ENCODE measurements at regions not wholly inside any gene's neighbourhood (a gene's known extent, or its start where the extent isn't known, plus 50 kb on each side); places are given as distances from the start of the nearest gene placed in this dataset.

- DNase-seq: no peak
These were observed 97.8 kb downstream of the AQP9 start for GRCh38 chr15:58235961-58236360.

- no peak for DNase-seq
These were observed 102.2 kb downstream of the AQP9 start for GRCh38 chr15:58240191-58240932.

- no peak for DNase-seq
These were observed 103.7 kb downstream of the AQP9 start for GRCh38 chr15:58241872-58242271.

DNA sequence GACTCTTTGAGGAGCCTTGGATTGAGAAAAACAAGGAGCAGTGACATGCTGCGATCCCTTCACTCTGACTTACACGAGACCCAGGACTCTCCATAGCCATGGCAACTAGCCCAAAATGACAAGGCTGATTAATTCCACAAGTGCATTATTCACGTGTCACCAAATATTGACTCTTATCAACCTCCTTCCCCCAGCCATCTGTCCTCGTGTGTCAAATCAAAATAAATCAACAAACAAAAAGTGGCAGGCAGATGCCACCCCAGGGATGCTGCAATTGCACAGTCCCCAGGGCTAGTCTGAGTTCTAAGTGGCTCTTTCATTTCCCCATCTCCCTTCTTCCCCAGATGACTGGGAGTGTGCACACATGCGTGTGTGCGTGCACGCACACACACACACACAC is 104.9 kb downstream of the AQP9 start:
- DNase-seq: no peak

DNA sequence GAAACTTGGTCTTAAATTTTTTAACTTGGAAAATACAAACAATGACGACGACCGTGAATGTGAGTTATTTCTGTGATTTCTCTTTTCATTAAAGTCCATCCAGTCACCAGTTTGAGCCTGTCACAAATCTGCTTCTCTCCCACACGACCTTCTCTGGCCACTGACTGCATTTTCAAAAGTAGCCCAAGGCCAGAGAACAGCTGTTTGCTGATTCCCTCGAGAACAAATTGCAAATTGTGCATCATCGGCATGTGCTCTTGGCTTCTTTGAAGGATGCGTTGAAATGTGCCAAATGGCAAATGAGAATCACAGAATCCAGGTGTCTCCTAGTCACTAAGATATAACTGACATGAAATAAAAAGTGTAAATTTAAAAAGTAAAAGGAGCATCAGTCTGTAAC is 106.4 kb downstream of the AQP9 start:
- no peak for DNase-seq

DNA sequence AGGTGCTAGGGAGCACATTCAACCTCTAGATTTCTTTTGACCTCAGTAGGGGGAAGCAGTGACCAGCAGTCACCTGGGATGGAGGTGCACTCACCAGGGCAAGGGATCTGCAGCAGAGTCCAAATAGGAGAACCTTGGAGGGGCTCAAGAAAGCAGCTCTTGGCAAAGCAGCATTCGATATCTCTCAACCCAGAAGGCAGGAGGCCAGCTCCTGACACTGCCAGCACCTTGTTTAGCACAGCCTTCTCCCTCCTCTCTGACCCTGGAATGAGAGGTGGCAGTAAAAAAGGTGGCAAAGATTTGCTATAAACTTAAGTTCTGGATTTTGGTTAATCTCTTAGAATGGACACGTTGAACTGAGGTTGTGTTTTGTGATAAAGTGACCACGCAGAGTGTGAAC is 107.9 kb downstream of the AQP9 start:
- no peak for DNase-seq

DNA sequence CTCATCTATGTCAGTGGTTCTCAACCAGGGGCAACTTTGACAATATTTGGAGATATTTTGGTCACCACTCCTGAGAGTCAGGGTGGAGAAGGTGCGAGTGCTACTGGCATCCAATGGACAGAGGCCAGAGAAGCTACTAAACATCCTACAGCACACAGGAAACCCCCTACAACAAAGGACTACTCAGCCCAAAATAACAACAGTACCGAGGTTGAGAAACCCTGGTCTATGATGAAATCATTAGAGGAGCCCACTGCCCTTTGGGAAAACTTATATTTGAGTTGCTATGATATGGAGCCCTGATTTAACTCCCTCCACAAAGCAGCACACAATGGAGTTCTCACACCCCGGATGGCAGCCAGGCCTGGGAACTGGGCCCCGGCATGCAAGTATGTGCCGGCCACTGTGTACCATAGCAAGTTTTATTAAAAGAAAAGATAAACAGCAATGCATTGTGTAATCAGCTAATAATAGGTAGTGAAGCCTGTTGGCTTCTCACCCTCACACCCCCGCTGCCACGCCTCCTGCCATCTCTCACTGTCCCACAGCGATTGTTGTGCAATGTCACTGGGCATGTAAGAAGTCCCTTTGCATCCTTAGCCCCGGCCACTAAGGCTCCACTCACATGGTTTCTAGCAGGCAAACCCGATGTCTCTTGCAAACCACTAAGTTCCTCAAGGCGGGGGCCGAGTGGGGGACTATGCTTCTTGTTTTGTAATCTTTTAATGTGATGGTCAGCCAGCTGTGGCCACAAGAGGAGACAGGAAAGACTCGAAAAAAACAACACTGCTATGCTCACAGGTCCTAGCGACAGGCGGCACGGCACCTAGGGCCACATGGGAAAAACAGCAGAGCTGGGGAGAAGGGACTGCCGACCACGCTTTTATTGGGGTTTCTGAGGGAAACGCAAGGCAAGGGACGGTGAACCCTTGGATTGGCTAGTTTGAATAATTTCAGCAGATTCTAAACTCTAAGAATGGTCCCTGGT is 110.0 kb downstream of the AQP9 start:
- DNase-seq: no peak

GRCh38 chr15:58249646-58250312 is 111.6 kb downstream of the AQP9 start:
- no peak for DNase-seq

DNA sequence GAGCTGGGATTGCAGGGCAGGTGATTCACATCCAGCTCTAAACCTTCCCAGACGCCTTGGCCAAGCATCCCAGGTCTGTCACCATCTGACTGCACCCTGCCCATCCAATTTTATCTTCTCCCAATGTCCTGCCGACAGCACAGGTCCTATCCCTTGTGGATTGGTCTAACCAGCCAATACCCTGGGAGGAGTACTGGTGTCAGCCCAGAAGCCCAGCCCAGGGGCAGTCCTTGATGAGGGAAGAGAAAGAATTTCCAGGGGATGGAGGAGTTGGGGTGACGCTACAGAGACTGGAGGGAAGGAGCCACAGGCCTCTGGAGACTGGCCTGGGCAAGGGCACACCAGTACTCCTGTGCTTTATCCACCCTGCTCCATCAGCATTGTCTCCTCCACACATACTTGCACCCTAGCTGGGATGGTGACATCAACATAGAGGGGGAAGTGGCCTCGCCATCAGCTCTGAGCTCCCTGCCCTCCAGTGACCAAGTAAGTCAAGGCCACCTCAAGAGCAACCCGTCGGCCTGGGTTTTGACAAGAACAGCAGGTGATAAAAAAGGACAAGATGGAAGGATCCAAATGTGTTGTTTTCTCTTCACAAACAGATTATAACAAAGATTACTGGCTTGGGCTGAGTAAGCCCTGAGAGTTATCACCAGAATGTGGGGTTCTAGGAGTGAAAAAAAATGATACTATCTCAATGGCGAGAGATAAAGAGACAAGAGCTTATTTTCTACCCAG is 114.6 kb downstream of the AQP9 start:
- DNase-seq: no peak

GRCh38 chr15:58257776-58258325 is 119.7 kb downstream of the AQP9 start:
- DNase-seq: no peak

DNA sequence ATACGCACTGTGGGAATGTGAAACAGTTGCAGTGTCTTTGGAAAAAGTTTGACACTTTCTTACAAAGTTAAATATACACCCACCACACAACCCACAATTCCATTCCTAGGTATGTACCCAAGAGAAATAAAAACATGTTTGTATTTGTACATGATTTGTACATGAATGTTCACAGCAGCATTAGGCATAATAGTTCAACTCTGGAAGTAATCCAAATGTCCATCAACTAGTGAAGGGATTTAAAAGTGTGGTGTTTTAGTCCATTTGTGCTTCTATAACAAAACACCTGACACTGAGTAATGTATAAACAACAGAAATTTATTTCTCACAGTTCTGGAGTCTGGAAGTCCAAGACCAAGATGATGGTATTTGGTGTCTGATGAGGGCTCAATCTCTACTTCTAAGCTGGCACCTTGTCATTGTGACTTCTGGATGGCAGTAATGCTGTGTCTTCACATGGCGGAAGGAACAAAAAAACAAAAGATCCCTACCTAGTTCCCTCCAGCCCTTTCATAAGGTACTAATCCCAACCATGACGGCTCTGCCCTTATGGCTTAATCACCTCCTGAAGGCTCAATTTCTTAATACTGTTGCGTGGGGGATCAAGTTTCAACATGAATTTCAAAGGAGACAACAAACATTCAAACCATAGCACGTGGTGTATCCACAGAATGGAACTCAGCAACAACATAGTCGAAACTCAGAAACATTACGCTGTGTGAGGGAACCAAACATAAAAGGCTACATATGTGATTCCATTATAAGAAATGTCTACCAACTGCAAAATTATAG is 120.5 kb downstream of the AQP9 start:
- DNase-seq: no peak

DNA sequence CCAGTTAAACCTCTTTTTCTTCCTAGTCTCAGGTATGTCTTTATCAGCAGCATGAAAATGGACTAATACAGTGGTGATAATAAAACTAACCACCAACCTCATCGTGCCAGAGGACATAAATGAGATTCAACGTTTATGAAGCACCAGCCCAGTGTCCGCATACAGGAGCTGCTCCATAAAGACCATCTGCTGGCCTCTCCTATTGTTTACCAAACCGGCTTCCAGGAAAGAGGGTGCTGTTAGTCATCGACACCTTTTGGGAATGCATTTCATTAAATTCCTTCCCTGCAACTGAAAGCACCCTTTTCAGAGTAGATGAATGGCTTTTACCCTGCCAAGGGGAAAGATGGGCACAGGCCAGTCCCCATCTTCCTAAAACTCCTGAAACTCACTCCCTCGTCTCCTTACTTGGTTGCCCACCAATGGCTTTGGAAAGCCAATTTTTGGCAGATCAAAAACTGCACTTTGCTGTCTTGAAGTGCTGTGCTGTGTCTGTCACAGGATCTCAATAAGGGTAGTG is 122.1 kb downstream of the AQP9 start:
- DNase-seq: no peak

GRCh38 chr15:58260725-58261267 is 122.6 kb downstream of the AQP9 start:
- DNase-seq: no peak

DNA sequence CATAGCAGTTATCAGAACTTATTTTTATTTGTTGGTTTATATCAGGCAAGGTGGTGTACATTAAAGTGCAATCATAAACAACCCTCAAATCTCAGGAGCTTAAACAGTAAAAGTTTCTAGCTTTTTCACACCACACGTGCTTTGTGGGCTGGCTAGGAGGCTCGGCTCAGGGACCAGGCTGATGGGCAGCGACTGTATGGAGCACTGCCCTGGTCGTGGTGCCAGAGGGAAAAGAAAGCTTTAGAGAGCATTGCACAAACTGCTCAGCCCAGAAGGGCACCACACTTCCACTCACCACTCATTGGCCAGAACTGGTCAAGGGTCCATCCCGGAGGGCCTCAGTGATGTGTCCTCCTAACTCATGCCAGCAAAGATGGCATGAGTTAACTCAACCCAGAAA is 123.2 kb downstream of the AQP9 start:
- no peak for DNase-seq

DNA sequence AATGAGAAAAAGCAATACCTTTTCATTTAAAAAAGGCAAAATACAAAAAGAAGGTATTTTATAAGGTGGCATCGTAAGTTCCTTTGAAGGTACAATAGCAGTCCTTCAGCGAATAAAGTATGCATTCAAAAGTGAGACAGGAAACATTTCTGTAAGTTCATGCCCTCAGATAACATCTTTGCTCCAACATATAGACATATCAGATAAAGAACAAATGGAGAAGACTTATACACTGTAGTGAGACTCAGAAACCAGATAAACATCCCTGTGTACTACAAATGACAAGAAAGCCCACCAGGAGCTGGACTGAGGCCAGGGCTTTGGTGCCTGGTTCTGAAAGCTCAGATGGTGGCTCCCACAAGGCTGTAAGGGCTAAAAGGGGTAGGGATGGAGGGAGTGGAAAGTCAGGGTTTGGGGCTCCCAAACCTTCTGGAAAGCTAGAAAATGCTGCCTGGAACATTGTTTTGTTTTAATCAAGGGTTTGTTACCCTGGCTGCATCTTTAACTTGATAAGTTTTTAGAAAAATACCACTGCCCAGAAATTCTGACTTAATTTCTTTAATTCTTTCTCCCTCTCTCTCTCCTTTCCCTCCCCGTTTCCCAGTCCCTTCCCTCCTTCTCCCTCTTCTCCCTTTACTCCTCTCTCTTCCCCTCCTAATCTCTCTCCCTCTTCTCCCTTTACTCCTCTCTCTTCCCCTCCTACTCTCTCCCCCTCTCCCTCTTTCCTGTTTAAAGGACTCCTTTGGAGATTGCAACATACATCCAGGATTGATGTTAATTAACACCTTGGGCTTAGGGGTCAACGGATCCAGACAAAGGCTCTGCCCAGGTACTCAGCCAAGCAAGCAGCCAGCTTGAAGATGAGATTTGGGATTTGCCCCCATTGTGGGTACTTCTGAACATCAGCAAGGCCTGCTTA is 126.1 kb downstream of the AQP9 start:
- DNase-seq: no peak

DNA sequence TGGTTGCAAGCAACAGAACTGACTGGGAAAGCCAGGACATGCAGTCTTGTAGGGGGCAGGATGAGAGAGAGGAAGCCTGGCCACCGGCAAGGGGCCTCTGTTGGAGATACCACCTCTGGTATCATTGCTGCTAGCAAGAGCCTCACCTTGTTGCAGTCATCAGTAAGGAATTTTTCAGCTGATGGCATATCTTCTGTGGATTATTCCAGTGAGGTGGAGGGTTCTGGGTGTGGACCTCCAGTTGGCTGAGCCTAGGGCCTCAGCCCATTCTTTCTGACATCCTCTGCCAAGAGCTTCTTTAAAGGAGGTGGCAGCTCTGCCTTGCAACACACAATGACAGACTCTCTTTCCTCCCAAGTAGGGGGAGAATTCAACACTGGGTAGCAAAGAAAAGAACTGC is 128.9 kb downstream of the AQP9 start:
- DNase-seq: no peak

GRCh38 chr15:58268746-58269267 is 130.6 kb downstream of the AQP9 start:
- no peak for DNase-seq

- DNase-seq: no peak
These were observed 131.6 kb downstream of the AQP9 start for GRCh38 chr15:58269455-58270414.
